ENCODE measurements at regions not wholly inside any gene's neighbourhood (a gene's known extent, or its start where the extent isn't known, plus 50 kb on each side); places are given as distances from the start of the nearest gene placed in this dataset.

- Histone ChIP-seq H3K36me3 (ENCODE audit: low read depth) (no peaks in the 10 kb centered on the region), H3K9me3 (ENCODE audit: severe bottlenecking) (no peaks in the 10 kb centered on the region), H3K4me1 (ENCODE audit: insufficient read depth, poor library complexity, severe bottlenecking) (no peaks in the 10 kb centered on the region), H3K27ac (ENCODE audit: poor library complexity, severe bottlenecking) (no peak overlapping the region), H3K4me3 (ENCODE audit: severe bottlenecking) (no peak overlapping the region), H3K27me3 (ENCODE audit: insufficient read depth, poor library complexity, severe bottlenecking) (no peaks in the 10 kb centered on the region)
- ATAC-seq (ENCODE audit: low read depth) (no peak), DNase-seq (ENCODE audit: low spot score) (no peak)
- TF ChIP-seq CTCF (IDR thresholded peaks at IDR 0.05; ENCODE audit: poor library complexity, severe bottlenecking), result no peak
Measured at GRCh38 chr6:15023448-15023847, 222.4 kb upstream of the JARID2 start.

GRCh38 chr6:15025446-15025845 is 220.4 kb upstream of the JARID2 start:
- Histone ChIP-seq H3K9me3 (ENCODE audit: severe bottlenecking) (no peaks in the 10 kb centered on the region), H3K27ac (ENCODE audit: poor library complexity, severe bottlenecking) (no peak overlapping the region), H3K4me3 (ENCODE audit: severe bottlenecking) (no peak overlapping the region), H3K27me3 (ENCODE audit: insufficient read depth, poor library complexity, severe bottlenecking) (no peaks in the 10 kb centered on the region), H3K4me1 (ENCODE audit: insufficient read depth, poor library complexity, severe bottlenecking) (no peaks in the 10 kb centered on the region), H3K36me3 (ENCODE audit: low read depth) (no peaks in the 10 kb centered on the region)
- no peak for DNase-seq (ENCODE audit: low spot score)
- ATAC-seq (ENCODE audit: low read depth), result no peak
- no peak for TF ChIP-seq CTCF (IDR thresholded peaks at IDR 0.05; ENCODE audit: poor library complexity, severe bottlenecking)

GRCh38 chr6:15026832-15027231 is 219.0 kb upstream of the JARID2 start:
- no peak for DNase-seq (ENCODE audit: low spot score)
- Histone ChIP-seq H3K27ac (ENCODE audit: poor library complexity, severe bottlenecking) (no peak overlapping the region), H3K9me3 (ENCODE audit: severe bottlenecking) (no peaks in the 10 kb centered on the region), H3K4me1 (ENCODE audit: insufficient read depth, poor library complexity, severe bottlenecking) (no peaks in the 10 kb centered on the region), H3K36me3 (ENCODE audit: low read depth) (no peaks in the 10 kb centered on the region), H3K4me3 (ENCODE audit: severe bottlenecking) (no peak overlapping the region), H3K27me3 (ENCODE audit: insufficient read depth, poor library complexity, severe bottlenecking) (no peaks in the 10 kb centered on the region)
- no peak for TF ChIP-seq CTCF (IDR thresholded peaks at IDR 0.05; ENCODE audit: poor library complexity, severe bottlenecking)
- peak; percentile 31; the same call in 1 of the 3 replicates for ATAC-seq (ENCODE audit: low read depth)

DNA sequence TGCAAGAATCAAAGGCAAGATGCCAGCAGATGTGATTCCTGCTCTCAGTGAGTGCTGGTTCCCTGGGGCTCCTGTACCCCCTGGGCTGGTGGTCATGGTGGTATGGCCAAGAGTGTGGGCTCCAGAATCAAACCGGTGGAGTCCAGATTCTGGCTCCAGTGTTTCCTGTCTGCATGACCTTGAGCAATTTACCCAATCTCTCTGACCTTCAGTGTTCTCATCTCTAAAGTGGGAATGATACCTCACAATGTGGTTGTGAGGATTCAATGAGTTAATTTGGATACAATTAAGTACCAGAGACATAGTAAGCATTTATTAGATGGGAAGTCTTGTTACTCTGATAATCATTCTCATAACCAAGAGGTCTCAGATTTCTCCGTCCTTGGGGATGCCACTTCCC is 218.4 kb upstream of the JARID2 start:
- no peak for ATAC-seq (ENCODE audit: low read depth)
- H3K9me3 ChIP-seq (ENCODE audit: severe bottlenecking), result no peaks in the 10 kb centered on the region
- no peak overlapping the region for H3K27ac ChIP-seq (ENCODE audit: poor library complexity, severe bottlenecking)
- DNase-seq (ENCODE audit: low spot score), result no peak
- no peaks in the 10 kb centered on the region for H3K4me1 ChIP-seq (ENCODE audit: insufficient read depth, poor library complexity, severe bottlenecking)
- H3K4me3 ChIP-seq (ENCODE audit: severe bottlenecking), result no peak overlapping the region
- no peaks in the 10 kb centered on the region for H3K27me3 ChIP-seq (ENCODE audit: insufficient read depth, poor library complexity, severe bottlenecking)
- no peak for TF ChIP-seq CTCF (IDR thresholded peaks at IDR 0.05; ENCODE audit: poor library complexity, severe bottlenecking)
- no peaks in the 10 kb centered on the region for H3K36me3 ChIP-seq (ENCODE audit: low read depth)

GRCh38 chr6:15032015-15032414 is 213.9 kb upstream of the JARID2 start:
- DNase-seq (ENCODE audit: low spot score), result no peak
- no peaks in the 10 kb centered on the region for H3K27me3 ChIP-seq (ENCODE audit: insufficient read depth, poor library complexity, severe bottlenecking)
- ATAC-seq (ENCODE audit: low read depth), result no peak
- H3K4me1 ChIP-seq (ENCODE audit: insufficient read depth, poor library complexity, severe bottlenecking), result no peaks in the 10 kb centered on the region
- TF ChIP-seq CTCF (IDR thresholded peaks at IDR 0.05; ENCODE audit: poor library complexity, severe bottlenecking), result no peak
- H3K36me3 ChIP-seq (ENCODE audit: low read depth), result no peaks in the 10 kb centered on the region
- no peak overlapping the region for H3K27ac ChIP-seq (ENCODE audit: poor library complexity, severe bottlenecking)
- no peak overlapping the region for H3K4me3 ChIP-seq (ENCODE audit: severe bottlenecking)
- no peaks in the 10 kb centered on the region for H3K9me3 ChIP-seq (ENCODE audit: severe bottlenecking)
